ENCODE measurements at regions not wholly inside any gene's neighbourhood (a gene's known extent, or its start where the extent isn't known, plus 50 kb on each side); places are given as distances from the start of the nearest gene placed in this dataset.

- H3K9ac ChIP-seq (ENCODE audit: low read depth in 1 of 2, low read length in 2 of 2) = no peak overlapping the region
- H3K36me3 ChIP-seq (ENCODE audit: control insufficient read depth in 4 of 4, insufficient read depth in 3 of 4, low read depth in 1 of 4, low read length in 3 of 4) = no peaks in the 10 kb centered on the region
- no peaks in the 10 kb centered on the region for H3K9me3 ChIP-seq (ENCODE audit: control insufficient read depth in 4 of 4, low read length in 3 of 4)
- no peaks in the 10 kb centered on the region for H3K4me1 ChIP-seq (ENCODE audit: control insufficient read depth in 4 of 4, insufficient read depth in 4 of 4, low read length in 3 of 4)
- H3K4me3 ChIP-seq (ENCODE audit: low read depth in 1 of 3, low read length in 3 of 3) = no peak overlapping the region
- no peak for TF ChIP-seq HNF4G (IDR thresholded peaks at IDR 0.05)
- TF ChIP-seq FOXA1 (IDR thresholded peaks at IDR 0.05) = no peak
- no peak for TF ChIP-seq ATF3 (IDR thresholded peaks at IDR 0.05)
- no peak for TF ChIP-seq CTCF (IDR thresholded peaks at IDR 0.05; ENCODE audit: low read depth, low read length, missing input control)
- TF ChIP-seq NR2F2 (IDR thresholded peaks at IDR 0.05) = no peak
- TF ChIP-seq RXRA (IDR thresholded peaks at IDR 0.05) = no peak
- no peak for DNase-seq (ENCODE audit: low spot score)
- 91% methylated on average over 3 of the region's 3 CpGs for WGBS
- no peaks in the 10 kb centered on the region for H3K27me3 ChIP-seq (ENCODE audit: control insufficient read depth in 4 of 4, insufficient read depth in 4 of 4, low read length in 3 of 4)
- H3K27ac ChIP-seq (ENCODE audit: low read depth in 1 of 2, low read length in 2 of 2) = no peak overlapping the region
Measured at GRCh38 chr4:157887316-157887715, 285.5 kb downstream of the GASK1B start.

- Histone ChIP-seq H3K4me1 (ENCODE audit: control insufficient read depth in 4 of 4, insufficient read depth in 4 of 4, low read length in 3 of 4) (no peaks in the 10 kb centered on the region), H3K36me3 (ENCODE audit: control insufficient read depth in 4 of 4, insufficient read depth in 3 of 4, low read depth in 1 of 4, low read length in 3 of 4) (no peaks in the 10 kb centered on the region), H3K27me3 (ENCODE audit: control insufficient read depth in 4 of 4, insufficient read depth in 4 of 4, low read length in 3 of 4) (no peaks in the 10 kb centered on the region), H3K4me3 (ENCODE audit: low read depth in 1 of 3, low read length in 3 of 3) (no peak overlapping the region), H3K27ac (ENCODE audit: low read depth in 1 of 2, low read length in 2 of 2) (no peak overlapping the region), H3K9ac (ENCODE audit: low read depth in 1 of 2, low read length in 2 of 2) (no peak overlapping the region), H3K9me3 (ENCODE audit: control insufficient read depth in 4 of 4, low read length in 3 of 4) (no peaks in the 10 kb centered on the region)
- TF ChIP-seq NR2F2 (IDR thresholded peaks at IDR 0.05) (peak; percentile 12), RXRA (IDR thresholded peaks at IDR 0.05) (peak in 1 of 2 donors; percentile 7), HNF4A (conservative IDR thresholded peaks at IDR 0.05) (peak; percentile 21 to 39), EGR1 (IDR thresholded peaks at IDR 0.05; ENCODE audit: low read depth in 2 of 2) (no peak)
- DNase-seq (ENCODE audit: low spot score) = no peak
- 50% methylated on average over 3 of the region's 3 CpGs for WGBS
Measured at GRCh38 chr4:157886645-157887044, 286.2 kb downstream of the GASK1B start.

GRCh38 chr4:157885811-157886210 lies 287.0 kb downstream of the GASK1B start:
- H3K4me1 ChIP-seq (ENCODE audit: control insufficient read depth in 4 of 4, insufficient read depth in 4 of 4, low read length in 3 of 4) = no peaks in the 10 kb centered on the region
- no peak for DNase-seq (ENCODE audit: low spot score)
- no peaks in the 10 kb centered on the region for H3K9me3 ChIP-seq (ENCODE audit: control insufficient read depth in 4 of 4, low read length in 3 of 4)
- H3K27ac ChIP-seq (ENCODE audit: low read depth in 1 of 2, low read length in 2 of 2) = no peak overlapping the region
- TF ChIP-seq NR2F2 (IDR thresholded peaks at IDR 0.05) = no peak
- peak in 1 of 2 donors; percentile 32 for TF ChIP-seq EGR1 (IDR thresholded peaks at IDR 0.05; ENCODE audit: low read depth in 2 of 2)
- no peaks in the 10 kb centered on the region for H3K27me3 ChIP-seq (ENCODE audit: control insufficient read depth in 4 of 4, insufficient read depth in 4 of 4, low read length in 3 of 4)
- WGBS = 43% methylated on average over 3 of the region's 3 CpGs
- H3K36me3 ChIP-seq (ENCODE audit: control insufficient read depth in 4 of 4, insufficient read depth in 3 of 4, low read depth in 1 of 4, low read length in 3 of 4) = no peaks in the 10 kb centered on the region
- no peak overlapping the region for H3K4me3 ChIP-seq (ENCODE audit: low read depth in 1 of 3, low read length in 3 of 3)
- H3K9ac ChIP-seq (ENCODE audit: low read depth in 1 of 2, low read length in 2 of 2) = no peak overlapping the region

- Histone ChIP-seq H3K9me3 (ENCODE audit: control insufficient read depth in 4 of 4, low read length in 3 of 4) (no peaks in the 10 kb centered on the region), H3K36me3 (ENCODE audit: control insufficient read depth in 4 of 4, insufficient read depth in 3 of 4, low read depth in 1 of 4, low read length in 3 of 4) (no peaks in the 10 kb centered on the region), H3K4me3 (ENCODE audit: low read depth in 1 of 3, low read length in 3 of 3) (no peak overlapping the region), H3K9ac (ENCODE audit: low read depth in 1 of 2, low read length in 2 of 2) (no peak overlapping the region), H3K27ac (ENCODE audit: low read depth in 1 of 2, low read length in 2 of 2) (no peak overlapping the region), H3K27me3 (ENCODE audit: control insufficient read depth in 4 of 4, insufficient read depth in 4 of 4, low read length in 3 of 4) (no peaks in the 10 kb centered on the region), H3K4me1 (ENCODE audit: control insufficient read depth in 4 of 4, insufficient read depth in 4 of 4, low read length in 3 of 4) (no peaks in the 10 kb centered on the region)
- TF ChIP-seq FOXA1 (IDR thresholded peaks at IDR 0.05) (no peak), SP1 (IDR thresholded peaks at IDR 0.05) (no peak), HNF4A (conservative IDR thresholded peaks at IDR 0.05) (no peak)
- DNase-seq (ENCODE audit: low spot score) = no peak
Measured at GRCh38 chr4:157882901-157883300, 289.9 kb downstream of the GASK1B start.
